A549 (cell line): ENCODE measurements at regions not wholly inside any gene's neighbourhood (a gene's known extent, or its start where the extent isn't known, plus 50 kb on each side); places are given as distances from the start of the nearest gene placed in this dataset.

ENCODE experiments used
- ATAC-seq, 2 experiments: fragments of 200-7000 bp in 1 of 2; fragments of >200 bp in 1 of 2; cut with Nextera tagmentation in 1 of 2; cut with Tn5 transposase in 1 of 2; 3 replicates each; pipeline versions ENCODE4 v1.8.0 to v1.9.1; 2018 to 2020; ENCODE audit warnings: mild to moderate bottlenecking in 1 of 2, moderate library complexity in 1 of 2
- CTCF ChIA-PET: fragments of 300-600 bp; sonication (Branson Sonifier 250); formaldehyde crosslinking; extraction: SDS; loops from one replicate; lab custom pipeline; 2021; ENCODE audit warnings: antibody characterized with exemption, inconsistent platforms; lab: Yijun Ruan, JAX
- POLR2A ChIA-PET: fragments of 350-600 bp; formaldehyde crosslinking; extraction: SDS; loops from one replicate; lab custom pipeline; 2021; ENCODE audit warnings: antibody characterized with exemption, inconsistent platforms; lab: Yijun Ruan, JAX
- DNase-seq, 2 experiments: peaks; one replicate each; pipeline versions ENCODE4 v3.0.0 to v3.0.0-alpha.2; 2011 to 2016; ENCODE audit warnings: low read depth in 1 of 2, low spot score in 1 of 2
- FAIRE-seq: peaks from 2 replicates; lab custom pipeline; 2011; peaks lifted over from hg19 to GRCh38; lab: Jason Lieb, UNC
- H3K27ac ChIP-seq, 2 experiments: fragments of >200 bp; sonication (Bioruptor Twin); formaldehyde crosslinking; 3 replicates each; pipeline ENCODE4 v1.5.1; 2016 to 2017
- H3K4me1 ChIP-seq: fragments of >200 bp; sonication (Bioruptor Twin); formaldehyde crosslinking; 3 replicates; pipeline ENCODE4 v1.6.1; 2016
- H3K4me2 ChIP-seq: fragments of >200 bp; sonication (Bioruptor Twin); formaldehyde crosslinking; 3 replicates; pipeline ENCODE4 v1.6.1; 2016
- H3K4me3 ChIP-seq: fragments of >200 bp; sonication (Bioruptor Twin); formaldehyde crosslinking; 3 replicates; pipeline ENCODE4 v1.5.1; 2016
- H3K9me3 ChIP-seq: fragments of >200 bp; sonication (Bioruptor Twin); formaldehyde crosslinking; 3 replicates; pipeline ENCODE4 v1.6.1; 2016
- ATOH8 ChIP-seq: fragments of 250-450 bp; sonication (Bioruptor Pico); IDR thresholded peaks from 2 replicates; pipeline ENCODE4 v1.5.0; 2020; ENCODE audit warnings: low read depth, mild to moderate bottlenecking, moderate library complexity
- BHLHE40 ChIP-seq: IDR thresholded peaks from 2 replicates; pipeline ENCODE4 v1.6.1; 2012; ENCODE audit warnings: low read depth, low read length, inconsistent platforms
- CEBPB ChIP-seq, 2 experiments: fragments of >200 bp in 1 of 2; sonication (Bioruptor Twin) in 1 of 2; formaldehyde crosslinking in 1 of 2; IDR thresholded peaks; 2 replicates each; pipeline ENCODE4 v1.6.1; 2012 to 2016
- EHF ChIP-seq: fragments of 250-450 bp; sonication (Bioruptor Pico); IDR thresholded peaks from 2 replicates; pipeline ENCODE4 v1.5.0; 2020; ENCODE audit warnings: mild to moderate bottlenecking
- EP300 ChIP-seq, 2 experiments: fragments of >200 bp; sonication (Bioruptor Twin); formaldehyde crosslinking; IDR thresholded peaks; 2 replicates in 1 of 2; 3 replicates in 1 of 2; pipeline ENCODE4 v1.6.1; 2016 to 2017
- ESRRA ChIP-seq: fragments of 150-350 bp; IDR thresholded peaks from 2 replicates; pipeline ENCODE4 v1.6.1; 2014; ENCODE audit warnings: mild to moderate bottlenecking, low read length, borderline replicate concordance
- FOSL2 ChIP-seq, 2 experiments: fragments of 450-650 bp in 1 of 2; fragments of >200 bp in 1 of 2; sonication (Bioruptor Twin) in 1 of 2; formaldehyde crosslinking; IDR thresholded peaks; 2 replicates each; pipeline versions ENCODE4 v1.5.0 to v1.6.1; 2016 to 2020; ENCODE audit warnings: mild to moderate bottlenecking in 1 of 2, moderate library complexity in 1 of 2
- HDAC2 ChIP-seq: fragments of 200-600 bp; sonication (generic); IDR thresholded peaks from 2 replicates; pipeline ENCODE4 v1.6.1; 2016
- HMGXB4 ChIP-seq: fragments of 250-450 bp; sonication (Bioruptor Pico); IDR thresholded peaks from 2 replicates; pipeline ENCODE4 v1.5.0; 2021; ENCODE audit warnings: mild to moderate bottlenecking, moderate library complexity, borderline replicate concordance
- HOXA7 ChIP-seq: fragments of 250-450 bp; sonication (Bioruptor Pico); IDR thresholded peaks from 2 replicates; pipeline ENCODE4 v1.5.0; 2020; ENCODE audit warnings: mild to moderate bottlenecking, moderate library complexity
- HOXB13 ChIP-seq: fragments of 250-450 bp; sonication (Bioruptor Pico); IDR thresholded peaks from 2 replicates; pipeline ENCODE4 v1.5.0; 2020; ENCODE audit warnings: low read depth, mild to moderate bottlenecking, moderate library complexity
- HOXB5 ChIP-seq: fragments of 250-450 bp; sonication (Bioruptor Pico); IDR thresholded peaks from 2 replicates; pipeline ENCODE4 v1.5.0; 2020; ENCODE audit warnings: mild to moderate bottlenecking, moderate library complexity
- JUN ChIP-seq, 2 experiments: fragments of >200 bp; sonication (Bioruptor Twin); formaldehyde crosslinking; IDR thresholded peaks; 2 replicates in 1 of 2; 3 replicates in 1 of 2; pipeline ENCODE4 v1.6.1; 2016 to 2017
- KDM1A ChIP-seq: fragments of 200-600 bp; sonication (generic); IDR thresholded peaks from 2 replicates; pipeline ENCODE4 v1.6.1; 2016; ENCODE audit warnings: low read depth, mild to moderate bottlenecking
- MAZ ChIP-seq: fragments of 150-350 bp; IDR thresholded peaks from 2 replicates; pipeline ENCODE4 v1.6.1; 2014; ENCODE audit warnings: antibody characterized with exemption, low read depth, low read length, borderline replicate concordance
- NPAS2 ChIP-seq: fragments of 250-450 bp; sonication (Bioruptor Pico); IDR thresholded peaks from 2 replicates; pipeline ENCODE4 v1.8.0; 2022; ENCODE audit warnings: mild to moderate bottlenecking, moderate library complexity, borderline replicate concordance
- PHF8 ChIP-seq: fragments of 200-600 bp; sonication (generic); IDR thresholded peaks from 2 replicates; pipeline ENCODE4 v1.6.1; 2016; ENCODE audit warnings: low read depth, mild to moderate bottlenecking, antibody characterized with exemption, moderate library complexity, borderline replicate concordance
- RARB ChIP-seq: fragments of 250-450 bp; sonication (Bioruptor Pico); IDR thresholded peaks from 2 replicates; pipeline ENCODE4 v1.8.0; 2021; ENCODE audit warnings: mild to moderate bottlenecking, moderate library complexity
- RCOR1 ChIP-seq: fragments of 150-350 bp; IDR thresholded peaks from 2 replicates; pipeline ENCODE4 v1.6.1; 2014; ENCODE audit warnings: antibody characterized with exemption, low read length, low read depth
- REST ChIP-seq: fragments of 200-600 bp; sonication (generic); IDR thresholded peaks from 2 replicates; pipeline ENCODE4 v1.6.1; 2016; ENCODE audit warnings: antibody characterized with exemption, mild to moderate bottlenecking, moderate library complexity
- RNF2 ChIP-seq: fragments of 200-600 bp; sonication (generic); IDR thresholded peaks from 2 replicates; pipeline ENCODE4 v1.6.1; 2016; ENCODE audit warnings: low read depth, mild to moderate bottlenecking, antibody characterized with exemption, moderate library complexity, borderline replicate concordance
- SMC3 ChIP-seq: fragments of >200 bp; sonication (Bioruptor Twin); formaldehyde crosslinking; IDR thresholded peaks from 3 replicates; pipeline ENCODE4 v1.6.1; 2018; ENCODE audit warnings: inconsistent platforms
- TP53 ChIP-seq: fragments of 250-450 bp; sonication (Bioruptor Pico); IDR thresholded peaks from 2 replicates; pipeline ENCODE4 v1.5.0; 2021; ENCODE audit warnings: mild to moderate bottlenecking, moderate library complexity
- ZC3H11A ChIP-seq: fragments of 450-650 bp; IDR thresholded peaks from 2 replicates; pipeline ENCODE4 v1.6.1; 2014; ENCODE audit warnings: antibody characterized with exemption, mild to moderate bottlenecking
- ZFP36 ChIP-seq: fragments of 450-650 bp; IDR thresholded peaks from 2 replicates; pipeline ENCODE4 v1.6.1; 2014; ENCODE audit warnings: borderline replicate concordance; ENCODE audit not compliant: partially characterized antibody
- ZSCAN20 ChIP-seq: fragments of 250-450 bp; sonication (Bioruptor Pico); IDR thresholded peaks from 2 replicates; pipeline ENCODE4 v1.8.0; 2022; ENCODE audit warnings: mild to moderate bottlenecking, moderate library complexity
- WGBS: methylation state at CpG from one replicate; pipeline ENCODE4 v1.1.6; 2017; ENCODE audit errors: missing lambda C conversion rate; 5-methylcytosine and 5-hydroxymethylcytosine counted together

GRCh38 chr16:62832214-62832613 is 796.0 kb upstream of the CDH8 start:
- H3K27ac ChIP-seq, result no peak overlapping the region
- H3K4me2 ChIP-seq, result no peak overlapping the region
- FAIRE-seq (no peak), DNase-seq (no peak), ATAC-seq (no peak)
- TF ChIP-seq RCOR1 (no peak), NPAS2 (no peak)
- CTCF ChIA-PET, result interaction anchor here (1.1 kb wide), 1 partner anchor 16 kb away, joined by 3 read pairs; no protein-coding TSS in a partner anchor
- H3K4me1 ChIP-seq, result no peaks in the 10 kb centered on the region
- no peaks in the 10 kb centered on the region for H3K9me3 ChIP-seq
- no peak overlapping the region for H3K4me3 ChIP-seq
- WGBS, result 5% methylated on average over 4 of the region's 4 CpGs
- POLR2A ChIA-PET, result no interaction called here

GRCh38 chr16:62831235-62831850 is 795.1 kb upstream of the CDH8 start:
- Histone ChIP-seq H3K9me3 (no peaks in the 10 kb centered on the region), H3K27ac (no peak overlapping the region), H3K4me2 (no peak overlapping the region), H3K4me1 (no peaks in the 10 kb centered on the region), H3K4me3 (no peak overlapping the region)
- FAIRE-seq, result no peak
- TF ChIP-seq ESRRA (no peak), ZC3H11A (no peak), EHF (CRISPR knock-in tag) (no peak), BHLHE40 (no peak), EP300 (IDR thresholded peaks at IDR 0.05) (no peak), HOXB13 (CRISPR knock-in tag) (no peak), RARB (no peak), HOXA7 (CRISPR knock-in tag) (no peak), SMC3 (no peak), RNF2 (no peak), CEBPB (IDR thresholded peaks at IDR 0.05) (no peak), ZSCAN20 (CRISPR knock-in tag) (no peak), KDM1A (no peak), FOSL2 (IDR thresholded peaks at IDR 0.05) (no peak), FOSL2 (CRISPR knock-in tag; IDR thresholded peaks at IDR 0.05) (no peak), JUN (IDR thresholded peaks at IDR 0.05) (no peak), ATOH8 (CRISPR knock-in tag) (no peak)
- 21% methylated on average over 2 of the region's 2 CpGs for WGBS
- ATAC-seq, result no peak
- no peak for DNase-seq
- ChIA-PET CTCF (no interaction called here), POLR2A (no interaction called here)

- FAIRE-seq (no peak), ATAC-seq (no peak), DNase-seq (no peak)
- WGBS, result 3% methylated on average over 3 of the region's 3 CpGs
- Histone ChIP-seq H3K4me2 (no peak overlapping the region), H3K4me3 (no peak overlapping the region), H3K9me3 (no peaks in the 10 kb centered on the region), H3K4me1 (no peaks in the 10 kb centered on the region), H3K27ac (no peak overlapping the region)
- ChIA-PET CTCF (no interaction called here), POLR2A (no interaction called here)
- TF ChIP-seq ZFP36 (no peak), ATOH8 (CRISPR knock-in tag) (no peak), TP53 (CRISPR knock-in tag) (no peak), MAZ (no peak), HMGXB4 (no peak), HOXA7 (CRISPR knock-in tag) (no peak), REST (no peak), CEBPB (IDR thresholded peaks at IDR 0.05) (no peak), PHF8 (no peak), HOXB5 (CRISPR knock-in tag) (no peak), HDAC2 (no peak)
Observed at GRCh38 chr16:62829607-62830006, 793.4 kb upstream of the CDH8 start.
